Natural killer cell (primary cell): ENCODE measurements at regions not wholly inside any gene's neighbourhood (a gene's known extent, or its start where the extent isn't known, plus 50 kb on each side); places are given as distances from the start of the nearest gene placed in this dataset.

ENCODE experiments used
- ATAC-seq, 3 donors: fragments of 150-1000 bp in 2 of 3; fragments of 200-7000 bp in 1 of 3; cut with Tn5 transposase; 1 replicate in 1 of 3; 2 replicates in 2 of 3; pipeline ENCODE4 v1.10.0; 2021; ENCODE audit warnings: mild to moderate bottlenecking in 2 of 3, moderate library complexity in 2 of 3
- DNase-seq, 2 donors: peaks; one replicate each; pipeline versions ENCODE4 v3.0.0 to v3.0.0-alpha.2; 2013 to 2021; ENCODE audit warnings: mixed read lengths in 1 of 2
- H3K27ac ChIP-seq: one replicate; pipeline ENCODE4 v1.5.1; 2013; ENCODE audit warnings: mild to moderate bottlenecking, low read length
- H3K27me3 ChIP-seq: one replicate; pipeline ENCODE4 v1.6.1; 2013; ENCODE audit warnings: low read length; ENCODE audit not compliant: control insufficient read depth, insufficient read depth
- H3K36me3 ChIP-seq: one replicate; pipeline ENCODE4 v1.6.1; 2013; ENCODE audit warnings: low read length; ENCODE audit not compliant: control insufficient read depth, insufficient read depth
- H3K4me1 ChIP-seq: one replicate; pipeline ENCODE4 v1.6.1; 2013; ENCODE audit warnings: low read length; ENCODE audit not compliant: control insufficient read depth, insufficient read depth
- H3K4me3 ChIP-seq: one replicate; pipeline ENCODE4 v1.5.1; 2013; ENCODE audit warnings: low read length
- H3K9me3 ChIP-seq: one replicate; pipeline ENCODE4 v1.6.1; 2013; ENCODE audit warnings: low read length; ENCODE audit not compliant: control insufficient read depth, insufficient read depth
- H3K27ac Mint-ChIP-seq, 2 donors: one replicate each; pipeline ENCODE4 v1.8.0; 2022; ENCODE audit warnings: mild to moderate bottlenecking in 2 of 2, mixed read lengths in 2 of 2, moderate library complexity in 1 of 2
- H3K27me3 Mint-ChIP-seq, 2 donors: one replicate each; pipeline ENCODE4 v1.8.0; 2022; ENCODE audit warnings: low read depth in 2 of 2, mixed read lengths in 2 of 2
- H3K36me3 Mint-ChIP-seq: one replicate; pipeline ENCODE4 v1.8.0; 2022; ENCODE audit warnings: mixed read lengths
- H3K4me1 Mint-ChIP-seq, 2 donors: one replicate each; pipeline ENCODE4 v1.8.0; 2022; ENCODE audit warnings: mixed read lengths in 2 of 2
- H3K4me3 Mint-ChIP-seq: one replicate; pipeline ENCODE4 v1.8.0; 2022; ENCODE audit warnings: mild to moderate bottlenecking, moderate library complexity, mixed read lengths
- H3K9me3 Mint-ChIP-seq, 2 donors: one replicate each; pipeline ENCODE4 v1.8.0; 2022; ENCODE audit warnings: mixed read lengths in 2 of 2
- CTCF ChIP-seq: fragments of 200-600 bp; IDR thresholded peaks from one replicate; pipeline ENCODE4 v1.8.0; 2022; ENCODE audit warnings: antibody characterized with exemption
- WGBS: methylation state at CpG from one replicate; pipeline ENCODE4 v1.1.7; 2013; ENCODE audit warnings: missing lambda C conversion rate; ENCODE audit not compliant: insufficient coverage; 5-methylcytosine and 5-hydroxymethylcytosine counted together
- intact Hi-C: fragments of 100-400 bp; cut with micrococcal nuclease; formaldehyde crosslinking; loops from one replicate; pipeline ENCODE4 v1.14.2; 2022

GRCh38 chr6:144885817-144886216 is 600.7 kb downstream of the UTRN start:
- H3K4me3 Mint-ChIP-seq: no peak overlapping the region

GRCh38 chr6:144886682-144887081 is 601.5 kb downstream of the UTRN start:
- Histone ChIP-seq H3K27me3 (no peaks in the 10 kb centered on the region), H3K4me1 (no peaks in the 10 kb centered on the region), H3K4me3 (no peak overlapping the region), H3K9me3 (no peaks in the 10 kb centered on the region), H3K27ac (no peak overlapping the region), H3K36me3 (no peaks in the 10 kb centered on the region)
- Mint-ChIP-seq H3K36me3 (no peaks in the 10 kb centered on the region), H3K27ac (no peak overlapping the region), H3K9me3 (no peaks in the 10 kb centered on the region), H3K4me3 (no peak overlapping the region), H3K27me3 (peaks cover 7 to 15% of the 10 kb centered on the region in 2 donors), H3K4me1 (no peaks in the 10 kb centered on the region)
- DNase-seq (no peak), ATAC-seq (no peak)
- TF ChIP-seq CTCF: no peak
- intact Hi-C loops: no loop called here
- WGBS: 25% methylated on average over 1 of the region's 1 CpG

More at GRCh38 chr6:144885817-144886216, 600.7 kb downstream of the UTRN start:
- Histone ChIP-seq H3K4me3 (no peak overlapping the region), H3K9me3 (no peaks in the 10 kb centered on the region), H3K4me1 (no peaks in the 10 kb centered on the region), H3K27me3 (no peaks in the 10 kb centered on the region), H3K36me3 (no peaks in the 10 kb centered on the region), H3K27ac (no peak overlapping the region)
- no peaks in the 10 kb centered on the region for H3K9me3 Mint-ChIP-seq
- no peak for DNase-seq
- no peak overlapping the region for H3K27ac Mint-ChIP-seq
- H3K36me3 Mint-ChIP-seq: no peaks in the 10 kb centered on the region
- no peak for ATAC-seq
- H3K4me1 Mint-ChIP-seq: no peaks in the 10 kb centered on the region
- H3K27me3 Mint-ChIP-seq: peaks cover 7 to 20% of the 10 kb centered on the region in 2 donors
- intact Hi-C loops: no loop called here
- no peak for TF ChIP-seq CTCF
- WGBS: 71% methylated on average over 1 of the region's 3 CpGs

- no peak for TF ChIP-seq CTCF
Observed at GRCh38 chr6:144888621-144889020, 603.5 kb downstream of the UTRN start.

GRCh38 chr6:144893680-144894151 is 608.6 kb downstream of the UTRN start:
- Mint-ChIP-seq H3K4me3 (no peak overlapping the region), H3K9me3 (no peaks in the 10 kb centered on the region), H3K27ac (no peak overlapping the region), H3K36me3 (no peaks in the 10 kb centered on the region), H3K27me3 (peaks cover 0 to 8% of the 10 kb centered on the region in 2 donors), H3K4me1 (peaks cover 0 to 16% of the 10 kb centered on the region in 2 donors)
- 100% methylated on average over 1 of the region's 2 CpGs for WGBS
- no peak overlapping the region for H3K4me3 ChIP-seq
- ATAC-seq (no peak), DNase-seq (no peak)
- H3K36me3 ChIP-seq: no peaks in the 10 kb centered on the region
- TF ChIP-seq CTCF: no peak
- H3K4me1 ChIP-seq: no peaks in the 10 kb centered on the region
- H3K27me3 ChIP-seq: no peaks in the 10 kb centered on the region
- intact Hi-C loops: no loop called here
- H3K9me3 ChIP-seq: no peaks in the 10 kb centered on the region
- H3K27ac ChIP-seq: no peak overlapping the region

More at GRCh38 chr6:144888621-144889020, 603.5 kb downstream of the UTRN start:
- no peaks in the 10 kb centered on the region for H3K9me3 Mint-ChIP-seq
- no peaks in the 10 kb centered on the region for H3K36me3 Mint-ChIP-seq
- H3K27ac Mint-ChIP-seq: no peak overlapping the region
- 85% methylated on average over 1 of the region's 1 CpG for WGBS
- no peaks in the 10 kb centered on the region for H3K36me3 ChIP-seq
- intact Hi-C loops: no loop called here
- no peaks in the 10 kb centered on the region for H3K9me3 ChIP-seq
- no peak overlapping the region for H3K4me3 ChIP-seq
- H3K4me1 ChIP-seq: no peaks in the 10 kb centered on the region
- ATAC-seq: no peak
- H3K4me3 Mint-ChIP-seq: no peak overlapping the region
- no peaks in the 10 kb centered on the region for H3K27me3 ChIP-seq
- no peaks in the 10 kb centered on the region for H3K4me1 Mint-ChIP-seq
- no peak overlapping the region for H3K27ac ChIP-seq
- peaks cover 7 to 13% of the 10 kb centered on the region in 2 donors for H3K27me3 Mint-ChIP-seq
- DNase-seq: no peak
